GM21717 (cell line): ENCODE measurements at regions not wholly inside any gene's neighbourhood (a gene's known extent, or its start where the extent isn't known, plus 50 kb on each side); places are given as distances from the start of the nearest gene placed in this dataset.

Experiments
- ATAC-seq: cut with Tn5 transposase; IDR thresholded peaks from one replicate; pipeline ENCODE4 v1.9.1; 2021; ENCODE audit warnings: mild to moderate bottlenecking, moderate library complexity; ENCODE audit not compliant: unreplicated experiment

- no peak for ATAC-seq
Measured at GRCh38 chr12:29086325-29087271, 62.5 kb upstream of the FAR2 start.

GRCh38 chr12:29088611-29089219 lies 60.4 kb upstream of the FAR2 start:
- no peak for ATAC-seq
